ENCODE measurements at regions not wholly inside any gene's neighbourhood (a gene's known extent, or its start where the extent isn't known, plus 50 kb on each side); places are given as distances from the start of the nearest gene placed in this dataset.

DNA sequence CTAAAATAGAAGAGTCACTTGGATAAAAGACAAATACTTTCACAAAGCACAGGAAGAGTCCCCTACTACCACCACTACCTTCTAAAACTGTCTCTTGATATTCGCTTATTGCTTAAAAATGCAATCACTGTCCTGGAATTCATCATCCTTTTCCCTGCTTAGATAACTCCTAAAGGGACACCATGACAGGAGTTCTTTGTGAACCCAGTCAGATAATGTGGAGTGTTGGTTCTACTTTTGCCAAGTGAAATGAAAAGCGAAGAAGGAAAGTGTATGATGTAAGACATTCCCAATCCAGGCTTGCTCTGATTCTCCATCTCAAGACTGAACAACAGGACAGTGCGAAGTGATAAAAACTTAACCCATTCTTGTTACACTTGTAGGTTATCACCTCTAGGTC lies 103.0 kb downstream of the MTERF1 start:
- Histone ChIP-seq H3K79me2 (ENCODE audit: insufficient read depth, low read length) (no peaks in the 10 kb centered on the region), H3K27ac (ENCODE audit: extremely low read length, insufficient read depth, low read length) (no peak overlapping the region), H3K4me2 (ENCODE audit: low read depth, low read length) (no peak overlapping the region), H3K9ac (ENCODE audit: insufficient read depth, low read depth, low read length) (no peak overlapping the region), H4K20me1 (ENCODE audit: insufficient read depth, low read length) (no peaks in the 10 kb centered on the region), H2AFZ (ENCODE audit: low read length) (no peak overlapping the region), H3K4me1 (ENCODE audit: insufficient read depth, low read length) (no peaks in the 10 kb centered on the region), H3K27me3 (ENCODE audit: control insufficient read depth in 1 of 2, insufficient read depth in 2 of 2, low read length in 2 of 2) (no peaks in the 10 kb centered on the region), H3K9me3 (ENCODE audit: low read length) (no peaks in the 10 kb centered on the region), H3K4me3 (replicated peaks in 1 of 3; ENCODE audit: insufficient read depth in 1 of 3, low read depth in 2 of 3, low read length in 3 of 3) (no peak overlapping the region), H3K36me3 (replicated peaks in 1 of 2; ENCODE audit: control insufficient read depth in 1 of 2, insufficient read depth in 2 of 2, low read length in 2 of 2) (no peaks in the 10 kb centered on the region)
- POLR2A ChIA-PET = no interaction called here
- BruUV-seq (replicated peaks) = no TSS peak
- no peak for ATAC-seq
- no peak for FAIRE-seq
- CTCF ChIA-PET (ENCODE audit: low intra/inter-chr PET ratio, low total read pairs) = no interaction called here
- TF ChIP-seq SRSF4 (IDR thresholded peaks at IDR 0.05; ENCODE audit: low read depth, low read length, poor library complexity, severe bottlenecking) (no peak), HMG20B (CRISPR knock-in tag; conservative IDR thresholded peaks at IDR 0.05) (no peak), ZBTB25 (CRISPR knock-in tag; IDR thresholded peaks at IDR 0.05) (no peak), ZMYM3 (CRISPR knock-in tag; IDR thresholded peaks at IDR 0.05) (no peak), ZNF703 (CRISPR knock-in tag; IDR thresholded peaks at IDR 0.05; ENCODE audit: borderline replicate concordance) (no peak), GATA4 (IDR thresholded peaks at IDR 0.05; ENCODE audit: borderline replicate concordance, low read depth) (no peak), BRCA1 (CRISPR knock-in tag; IDR thresholded peaks at IDR 0.05) (no peak), KDM3A (CRISPR knock-in tag; IDR thresholded peaks at IDR 0.05; ENCODE audit: low read depth) (no peak), ZNF362 (CRISPR knock-in tag; IDR thresholded peaks at IDR 0.05; ENCODE audit: borderline replicate concordance) (no peak), MYPOP (CRISPR knock-in tag; IDR thresholded peaks at IDR 0.05) (no peak), NRL (CRISPR knock-in tag; IDR thresholded peaks at IDR 0.05; ENCODE audit: borderline replicate concordance) (no peak)
- TF ChIP-seq, protein P1, sequence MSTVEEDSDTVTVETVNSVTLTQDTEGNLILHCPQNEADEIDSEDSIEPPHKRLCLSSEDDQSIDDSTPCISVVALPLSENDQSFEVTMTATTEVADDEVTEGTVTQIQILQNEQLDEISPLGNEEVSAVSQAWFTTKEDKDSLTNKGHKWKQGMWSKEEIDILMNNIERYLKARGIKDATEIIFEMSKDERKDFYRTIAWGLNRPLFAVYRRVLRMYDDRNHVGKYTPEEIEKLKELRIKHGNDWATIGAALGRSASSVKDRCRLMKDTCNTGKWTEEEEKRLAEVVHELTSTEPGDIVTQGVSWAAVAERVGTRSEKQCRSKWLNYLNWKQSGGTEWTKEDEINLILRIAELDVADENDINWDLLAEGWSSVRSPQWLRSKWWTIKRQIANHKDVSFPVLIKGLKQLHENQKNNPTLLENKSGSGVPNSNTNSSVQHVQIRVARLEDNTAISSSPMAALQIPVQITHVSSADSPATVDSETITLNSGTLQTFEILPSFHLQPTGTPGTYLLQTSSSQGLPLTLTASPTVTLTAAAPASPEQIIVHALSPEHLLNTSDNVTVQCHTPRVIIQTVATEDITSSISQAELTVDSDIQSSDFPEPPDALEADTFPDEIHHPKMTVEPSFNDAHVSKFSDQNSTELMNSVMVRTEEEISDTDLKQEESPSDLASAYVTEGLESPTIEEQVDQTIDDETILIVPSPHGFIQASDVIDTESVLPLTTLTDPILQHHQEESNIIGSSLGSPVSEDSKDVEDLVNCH (CRISPR knock-in tag; IDR thresholded peaks at IDR 0.05) = no peak
- TF ChIP-seq, protein P2, sequence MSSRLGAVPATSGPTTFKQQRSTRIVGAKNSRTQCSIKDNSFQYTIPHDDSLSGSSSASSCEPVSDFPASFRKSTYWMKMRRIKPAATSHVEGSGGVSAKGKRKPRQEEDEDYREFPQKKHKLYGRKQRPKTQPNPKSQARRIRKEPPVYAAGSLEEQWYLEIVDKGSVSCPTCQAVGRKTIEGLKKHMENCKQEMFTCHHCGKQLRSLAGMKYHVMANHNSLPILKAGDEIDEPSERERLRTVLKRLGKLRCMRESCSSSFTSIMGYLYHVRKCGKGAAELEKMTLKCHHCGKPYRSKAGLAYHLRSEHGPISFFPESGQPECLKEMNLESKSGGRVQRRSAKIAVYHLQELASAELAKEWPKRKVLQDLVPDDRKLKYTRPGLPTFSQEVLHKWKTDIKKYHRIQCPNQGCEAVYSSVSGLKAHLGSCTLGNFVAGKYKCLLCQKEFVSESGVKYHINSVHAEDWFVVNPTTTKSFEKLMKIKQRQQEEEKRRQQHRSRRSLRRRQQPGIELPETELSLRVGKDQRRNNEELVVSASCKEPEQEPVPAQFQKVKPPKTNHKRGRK (CRISPR knock-in tag; IDR thresholded peaks at IDR 0.05) = no peak
- DNase-seq (ENCODE audit: low spot score) = no peak
- WGBS (ENCODE audit: low lambda C conversion rate) = 1% methylated on average over 3 of the region's 3 CpGs
- intact Hi-C loops (cut with micrococcal nuclease; ENCODE audit: unreplicated experiment) (no loop called here), in situ Hi-C loops (cut with HindIII; ENCODE audit: extremely low pct_ligation_motif_present, low pct_unique_long_range_greater_than_20kb) (loop anchor here (25.0 kb wide), 1 partner anchor 690 kb away; no protein-coding TSS in a partner anchor)

Data from HepG2 (cell line).